ENCODE measurements at regions not wholly inside any gene's neighbourhood (a gene's known extent, or its start where the extent isn't known, plus 50 kb on each side); places are given as distances from the start of the nearest gene placed in this dataset.

- TF ChIP-seq GLIS1 (tag by site-specific recombination; IDR thresholded peaks at IDR 0.05) = no peak
- no peak for TF ChIP-seq ZNF37A (tag by site-specific recombination; IDR thresholded peaks at IDR 0.05)
- TF ChIP-seq KLF7 (tag by site-specific recombination; IDR thresholded peaks at IDR 0.05; ENCODE audit: borderline replicate concordance) = no peak
- TF ChIP-seq ZNF529 (tag by site-specific recombination; IDR thresholded peaks at IDR 0.05; ENCODE audit: insufficient replicate concordance) = no peak
- TF ChIP-seq ZNF658 (tag by site-specific recombination; IDR thresholded peaks at IDR 0.05) = no peak
- TF ChIP-seq PRDM6 (tag by site-specific recombination; IDR thresholded peaks at IDR 0.05) = no peak
- no peak for TF ChIP-seq SCRT2 (tag by site-specific recombination; IDR thresholded peaks at IDR 0.05)
Observed at GRCh38 chr4:14929669-14930068, 72.6 kb upstream of the CPEB2 start (continued).

GRCh38 chr4:14934704-14935390, 67.4 kb upstream of the CPEB2 start:
- no peaks in the 10 kb centered on the region for H3K4me1 ChIP-seq (ENCODE audit: control insufficient read depth, insufficient read depth, low read length)
- H3K9me3 ChIP-seq (ENCODE audit: control insufficient read depth, insufficient read depth, low read depth, low read length) = no peaks in the 10 kb centered on the region
- POLR2A ChIA-PET = no interaction called here
- H3K4me3 ChIP-seq (ENCODE audit: low read depth, low read length) = no peak overlapping the region
- H3K36me3 ChIP-seq (ENCODE audit: control insufficient read depth in 2 of 2, insufficient read depth in 1 of 2, low read length in 2 of 2) = no peaks in the 10 kb centered on the region
- CTCF ChIA-PET = no interaction called here
- TF ChIP-seq ZFP37 (tag by site-specific recombination; IDR thresholded peaks at IDR 0.05) = no peak
- no peak for TF ChIP-seq ZNF610 (tag by site-specific recombination; IDR thresholded peaks at IDR 0.05; ENCODE audit: borderline replicate concordance)
- no peak for TF ChIP-seq ZNF560 (tag by site-specific recombination; IDR thresholded peaks at IDR 0.05; ENCODE audit: borderline replicate concordance)
- no peak overlapping the region for H3K27ac ChIP-seq (ENCODE audit: extremely low read depth, low read depth, low read length)

- CTCF ChIA-PET = no interaction called here
- POLR2A ChIA-PET = no interaction called here
Observed at GRCh38 chr4:14943749-14944148, 58.5 kb upstream of the CPEB2 start.

GRCh38 chr4:14952352-14952751, 49.9 kb upstream of the CPEB2 start:
- Histone ChIP-seq H3K36me3 (ENCODE audit: control insufficient read depth in 2 of 2, insufficient read depth in 1 of 2, low read length in 2 of 2) (no peaks in the 10 kb centered on the region), H3K9me3 (ENCODE audit: control insufficient read depth, insufficient read depth, low read depth, low read length) (no peaks in the 10 kb centered on the region), H3K4me1 (ENCODE audit: control insufficient read depth, insufficient read depth, low read length) (no peaks in the 10 kb centered on the region), H3K4me3 (ENCODE audit: low read depth, low read length) (no peak overlapping the region), H3K27ac (ENCODE audit: extremely low read depth, low read depth, low read length) (no peak overlapping the region)
- ChIA-PET POLR2A (no interaction called here), CTCF (no interaction called here)
- TF ChIP-seq ZNF362 (tag by site-specific recombination; IDR thresholded peaks at IDR 0.05) (no peak), ZBTB26 (tag by site-specific recombination; optimal IDR thresholded peaks at IDR 0.05) (no peak), ZFP37 (tag by site-specific recombination; IDR thresholded peaks at IDR 0.05) (no peak), ZNF221 (tag by site-specific recombination; IDR thresholded peaks at IDR 0.05; ENCODE audit: borderline replicate concordance) (no peak), ZNF521 (tag by site-specific recombination; IDR thresholded peaks at IDR 0.05) (no peak), ZNF600 (tag by site-specific recombination; IDR thresholded peaks at IDR 0.05) (no peak), KLF1 (tag by site-specific recombination; IDR thresholded peaks at IDR 0.05) (no peak), ZNF155 (tag by site-specific recombination; IDR thresholded peaks at IDR 0.05) (no peak), ZFP69B (tag by site-specific recombination; IDR thresholded peaks at IDR 0.05) (no peak), ZNF449 (tag by site-specific recombination; IDR thresholded peaks at IDR 0.05) (no peak), ZNF629 (tag by site-specific recombination; IDR thresholded peaks at IDR 0.05) (no peak), TRIM28 (IDR thresholded peaks at IDR 0.05; ENCODE audit: borderline replicate concordance, low read length) (no peak), ZNF416 (tag by site-specific recombination; IDR thresholded peaks at IDR 0.05) (no peak), ZNF112 (tag by site-specific recombination; IDR thresholded peaks at IDR 0.05) (no peak), BCL6B (tag by site-specific recombination; IDR thresholded peaks at IDR 0.05) (no peak)

More at GRCh38 chr4:14943749-14944148, 58.5 kb upstream of the CPEB2 start:
- Histone ChIP-seq H3K4me1 (ENCODE audit: control insufficient read depth, insufficient read depth, low read length) (no peaks in the 10 kb centered on the region), H3K4me3 (ENCODE audit: low read depth, low read length) (no peak overlapping the region), H3K9me3 (ENCODE audit: control insufficient read depth, insufficient read depth, low read depth, low read length) (no peaks in the 10 kb centered on the region), H3K27ac (ENCODE audit: extremely low read depth, low read depth, low read length) (no peak overlapping the region), H3K36me3 (ENCODE audit: control insufficient read depth in 2 of 2, insufficient read depth in 1 of 2, low read length in 2 of 2) (no peaks in the 10 kb centered on the region)
- TF ChIP-seq ZNF24 (tag by site-specific recombination; IDR thresholded peaks at IDR 0.05) = no peak

Measured in HEK293 (cell line).